IMR-90 (cell line): ENCODE measurements at regions not wholly inside any gene's neighbourhood (a gene's known extent, or its start where the extent isn't known, plus 50 kb on each side); places are given as distances from the start of the nearest gene placed in this dataset.

Source experiments
- BHLHE40 ChIP-seq: fragments of 150-350 bp; IDR thresholded peaks from 2 replicates; pipeline ENCODE4 v1.6.1; 2016; ENCODE audit warnings: mild to moderate bottlenecking, low read depth, low read length
- CEBPB ChIP-seq: IDR thresholded peaks from 2 replicates; pipeline ENCODE4 v1.6.1; 2012; ENCODE audit warnings: low read depth, low read length, improper control_type of control experiment
- FOS ChIP-seq: fragments of 150-350 bp; IDR thresholded peaks from 2 replicates; pipeline ENCODE4 v1.6.1; 2016; ENCODE audit warnings: low read depth, low read length
- MAFK ChIP-seq: IDR thresholded peaks from 2 replicates; pipeline ENCODE4 v1.6.1; 2012; ENCODE audit warnings: low read depth, low read length, improper control_type of control experiment
- NFE2L2 ChIP-seq: fragments of 150-350 bp; IDR thresholded peaks from 2 replicates; pipeline ENCODE4 v1.6.1; 2016; ENCODE audit warnings: low read depth, mild to moderate bottlenecking, low read length
- POLR2A ChIP-seq: IDR thresholded peaks from 2 replicates; pipeline ENCODE4 v1.6.1; 2012; ENCODE audit warnings: mild to moderate bottlenecking, low read depth, low read length
- RAD21 ChIP-seq: IDR thresholded peaks from 2 replicates; pipeline ENCODE4 v1.6.1; 2012; ENCODE audit warnings: low read length, improper control_type of control experiment
- RCOR1 ChIP-seq: IDR thresholded peaks from 2 replicates; pipeline ENCODE4 v1.6.1; 2012; ENCODE audit warnings: mild to moderate bottlenecking, low read length, improper control_type of control experiment; ENCODE audit not compliant: insufficient replicate concordance
- RFX5 ChIP-seq: IDR thresholded peaks from 2 replicates; pipeline ENCODE4 v1.8.0; 2012; ENCODE audit warnings: low read depth, mild to moderate bottlenecking, low read length, moderate library complexity
- TF ChIP-seq, protein P1 (sequence below): conservative IDR thresholded peaks from 2 replicates; pipeline ENCODE4 v1.5.1; 2012; ENCODE audit warnings: mild to moderate bottlenecking, low read depth, low read length, improper control_type of control experiment
- TF ChIP-seq, protein P2 (sequence below): fragments of 150-350 bp; IDR thresholded peaks from 2 replicates; pipeline ENCODE4 v1.6.1; 2016; ENCODE audit warnings: low read depth, mild to moderate bottlenecking, low read length, moderate library complexity, borderline replicate concordance

DNA sequence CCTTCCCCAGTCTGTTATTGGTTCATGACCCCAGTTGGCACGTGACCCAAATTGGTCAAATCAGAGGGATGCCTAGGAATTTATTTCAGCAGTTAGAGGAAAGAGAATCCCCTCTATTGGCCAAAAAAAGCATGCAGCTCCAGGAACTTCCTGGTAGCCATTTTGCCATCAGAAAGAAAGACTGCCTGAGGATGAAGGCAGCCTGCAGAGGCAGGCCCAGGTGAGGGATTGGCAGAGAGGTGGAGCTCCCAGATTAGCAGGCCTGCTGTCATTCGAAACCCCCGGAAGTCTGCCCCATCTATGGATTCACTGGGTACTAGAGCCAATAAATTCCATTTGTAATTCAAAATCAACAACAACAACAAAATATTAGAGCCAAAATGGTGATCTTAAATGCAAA, 207.6 kb downstream of the CWF19L2 start:
- TF ChIP-seq RAD21 = no peak
- TF ChIP-seq, protein P1, sequence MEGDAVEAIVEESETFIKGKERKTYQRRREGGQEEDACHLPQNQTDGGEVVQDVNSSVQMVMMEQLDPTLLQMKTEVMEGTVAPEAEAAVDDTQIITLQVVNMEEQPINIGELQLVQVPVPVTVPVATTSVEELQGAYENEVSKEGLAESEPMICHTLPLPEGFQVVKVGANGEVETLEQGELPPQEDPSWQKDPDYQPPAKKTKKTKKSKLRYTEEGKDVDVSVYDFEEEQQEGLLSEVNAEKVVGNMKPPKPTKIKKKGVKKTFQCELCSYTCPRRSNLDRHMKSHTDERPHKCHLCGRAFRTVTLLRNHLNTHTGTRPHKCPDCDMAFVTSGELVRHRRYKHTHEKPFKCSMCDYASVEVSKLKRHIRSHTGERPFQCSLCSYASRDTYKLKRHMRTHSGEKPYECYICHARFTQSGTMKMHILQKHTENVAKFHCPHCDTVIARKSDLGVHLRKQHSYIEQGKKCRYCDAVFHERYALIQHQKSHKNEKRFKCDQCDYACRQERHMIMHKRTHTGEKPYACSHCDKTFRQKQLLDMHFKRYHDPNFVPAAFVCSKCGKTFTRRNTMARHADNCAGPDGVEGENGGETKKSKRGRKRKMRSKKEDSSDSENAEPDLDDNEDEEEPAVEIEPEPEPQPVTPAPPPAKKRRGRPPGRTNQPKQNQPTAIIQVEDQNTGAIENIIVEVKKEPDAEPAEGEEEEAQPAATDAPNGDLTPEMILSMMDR = no peak
- no peak for TF ChIP-seq RCOR1
- TF ChIP-seq CEBPB = no peak
- no peak for TF ChIP-seq POLR2A
- no peak for TF ChIP-seq FOS
- TF ChIP-seq RFX5 = no peak
- TF ChIP-seq MAFK = no peak
- TF ChIP-seq, protein P2, sequence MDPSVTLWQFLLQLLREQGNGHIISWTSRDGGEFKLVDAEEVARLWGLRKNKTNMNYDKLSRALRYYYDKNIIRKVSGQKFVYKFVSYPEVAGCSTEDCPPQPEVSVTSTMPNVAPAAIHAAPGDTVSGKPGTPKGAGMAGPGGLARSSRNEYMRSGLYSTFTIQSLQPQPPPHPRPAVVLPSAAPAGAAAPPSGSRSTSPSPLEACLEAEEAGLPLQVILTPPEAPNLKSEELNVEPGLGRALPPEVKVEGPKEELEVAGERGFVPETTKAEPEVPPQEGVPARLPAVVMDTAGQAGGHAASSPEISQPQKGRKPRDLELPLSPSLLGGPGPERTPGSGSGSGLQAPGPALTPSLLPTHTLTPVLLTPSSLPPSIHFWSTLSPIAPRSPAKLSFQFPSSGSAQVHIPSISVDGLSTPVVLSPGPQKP = no peak
- TF ChIP-seq NFE2L2 = no peak
- TF ChIP-seq BHLHE40 = no peak
